Body of pancreas (tissue), 4 donors: ENCODE measurements at regions not wholly inside any gene's neighbourhood (a gene's known extent, or its start where the extent isn't known, plus 50 kb on each side); places are given as distances from the start of the nearest gene placed in this dataset.

Experiments
- ATAC-seq: fragments of 150-250 bp; one replicate; pipeline ENCODE4 v1.9.1; 2016
- DNase-seq, 4 donors: peaks; one replicate each; pipeline ENCODE4 v3.0.0-alpha.2; 2019
- H3K27ac ChIP-seq, 4 donors: fragments of 200-600 bp; sonication (generic); 1 replicate in 3 of 4; 2 replicates in 1 of 4; pipeline versions ENCODE4 v1.5.1 to v1.6.1; 2016 to 2019; ENCODE audit warnings: mild to moderate bottlenecking in 1 of 4, mixed read lengths in 1 of 4, moderate library complexity in 1 of 4
- H3K27me3 ChIP-seq, 2 donors: fragments of 200-600 bp; sonication (generic); one replicate each; pipeline ENCODE4 v1.6.0; 2016; ENCODE audit warnings: mild to moderate bottlenecking in 1 of 2
- H3K36me3 ChIP-seq, 2 donors: fragments of 200-600 bp; sonication (generic); replicated peaks in 1 of 2; 2 replicates each; pipeline ENCODE4 v1.5.1; 2016; ENCODE audit warnings: low read depth in 2 of 2; ENCODE audit not compliant: insufficient read depth in 1 of 2
- H3K4me1 ChIP-seq: fragments of 200-600 bp; sonication (generic); one replicate; pipeline ENCODE4 v1.6.0; 2016
- H3K4me3 ChIP-seq, 2 donors: fragments of 200-600 bp; sonication (generic); 1 replicate in 1 of 2; 2 replicates in 1 of 2; pipeline ENCODE4 v1.5.1; 2016 to 2019
- H3K9me3 ChIP-seq, 3 donors: fragments of 200-600 bp; sonication (generic); 1 replicate in 2 of 3; 2 replicates in 1 of 3; pipeline ENCODE4 v1.5.1; 2016
- POLR2A ChIP-seq, 3 donors: fragments of 450-650 bp; IDR thresholded peaks; one replicate each; pipeline ENCODE4 v1.6.1; 2016; ENCODE audit warnings: antibody characterized with exemption in 3 of 3, mild to moderate bottlenecking in 2 of 3
- WGBS, 2 donors: methylation state at CpG; one replicate each; pipeline ENCODE4 v1.1.5; 2017; 5-methylcytosine and 5-hydroxymethylcytosine counted together
- intact Hi-C: fragments of 100-400 bp; cut with DNase I; formaldehyde crosslinking; loops from one replicate; pipeline ENCODE4 v1.15.1; 2023
- TF ChIP-seq, protein P1 (sequence below), 7 experiments: fragments of 450-650 bp in 4 of 7; fragments of 200-600 bp in 3 of 7; sonication (generic) in 3 of 7; IDR thresholded peaks; one replicate each; pipeline ENCODE4 v1.5.1; 2016 to 2019; ENCODE audit warnings: antibody characterized with exemption in 7 of 7

DNA sequence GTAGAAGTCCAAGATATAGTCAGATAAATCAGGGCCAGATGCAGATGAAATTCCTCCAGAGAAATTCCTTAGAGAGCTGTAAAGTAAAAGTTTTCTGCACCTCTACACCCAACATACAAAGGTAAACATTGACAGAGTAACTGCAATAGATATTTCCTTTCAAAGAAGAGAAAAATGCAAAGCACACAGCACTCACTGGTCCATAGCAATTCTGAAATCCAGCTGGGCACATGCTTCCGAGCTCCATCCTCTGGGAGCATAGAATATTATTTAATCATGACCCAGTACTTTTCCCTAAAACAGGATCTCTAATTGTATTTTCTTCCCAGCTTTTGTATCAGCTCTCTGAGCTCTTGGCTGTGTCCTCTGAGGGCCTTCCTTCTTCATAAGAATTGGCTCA is 239.5 kb upstream of the IRX3 start:
- intact Hi-C loops: no loop called here
- DNase-seq (no peak), ATAC-seq (no peak)
- no peaks in the 10 kb centered on the region for H3K27me3 ChIP-seq
- no peaks in the 10 kb centered on the region for H3K4me1 ChIP-seq
- TF ChIP-seq, protein P1, sequence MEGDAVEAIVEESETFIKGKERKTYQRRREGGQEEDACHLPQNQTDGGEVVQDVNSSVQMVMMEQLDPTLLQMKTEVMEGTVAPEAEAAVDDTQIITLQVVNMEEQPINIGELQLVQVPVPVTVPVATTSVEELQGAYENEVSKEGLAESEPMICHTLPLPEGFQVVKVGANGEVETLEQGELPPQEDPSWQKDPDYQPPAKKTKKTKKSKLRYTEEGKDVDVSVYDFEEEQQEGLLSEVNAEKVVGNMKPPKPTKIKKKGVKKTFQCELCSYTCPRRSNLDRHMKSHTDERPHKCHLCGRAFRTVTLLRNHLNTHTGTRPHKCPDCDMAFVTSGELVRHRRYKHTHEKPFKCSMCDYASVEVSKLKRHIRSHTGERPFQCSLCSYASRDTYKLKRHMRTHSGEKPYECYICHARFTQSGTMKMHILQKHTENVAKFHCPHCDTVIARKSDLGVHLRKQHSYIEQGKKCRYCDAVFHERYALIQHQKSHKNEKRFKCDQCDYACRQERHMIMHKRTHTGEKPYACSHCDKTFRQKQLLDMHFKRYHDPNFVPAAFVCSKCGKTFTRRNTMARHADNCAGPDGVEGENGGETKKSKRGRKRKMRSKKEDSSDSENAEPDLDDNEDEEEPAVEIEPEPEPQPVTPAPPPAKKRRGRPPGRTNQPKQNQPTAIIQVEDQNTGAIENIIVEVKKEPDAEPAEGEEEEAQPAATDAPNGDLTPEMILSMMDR (IDR thresholded peaks at IDR 0.05): no peak
- TF ChIP-seq POLR2A (IDR thresholded peaks at IDR 0.05): no peak
- no peaks in the 10 kb centered on the region for H3K36me3 ChIP-seq
- no peak overlapping the region for H3K27ac ChIP-seq
- H3K4me3 ChIP-seq: no peak overlapping the region
- H3K9me3 ChIP-seq: peaks cover 0 to 9% (median 0%) of the 10 kb centered on the region in 3 donors
- 52 to 57% methylated on average over 1 of the region's 1 CpG for WGBS, 2 donors

DNA sequence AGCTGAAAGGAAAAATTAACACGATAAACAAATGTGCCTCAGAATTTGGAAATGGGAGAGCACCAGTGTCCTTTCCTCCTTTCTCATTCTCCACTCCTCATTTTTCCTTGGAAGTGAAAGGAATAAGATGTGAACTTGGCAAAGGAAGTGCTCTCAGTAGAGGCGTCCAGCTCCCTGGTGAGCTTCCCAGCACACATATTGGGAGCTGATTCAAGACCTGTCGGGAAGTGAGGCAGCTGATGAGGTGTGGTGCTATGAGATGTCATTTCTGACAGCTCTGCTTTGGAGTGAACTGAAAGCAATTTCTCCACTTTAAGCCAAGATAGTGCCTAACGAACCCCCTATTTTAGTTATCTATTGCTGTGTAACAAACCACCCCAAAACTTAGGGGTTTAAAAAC is 238.5 kb upstream of the IRX3 start:
- Histone ChIP-seq H3K4me1 (no peaks in the 10 kb centered on the region), H3K27me3 (no peaks in the 10 kb centered on the region), H3K9me3 (peaks cover 0 to 9% (median 0%) of the 10 kb centered on the region in 3 donors), H3K4me3 (no peak overlapping the region), H3K27ac (no peak overlapping the region), H3K36me3 (no peaks in the 10 kb centered on the region)
- no peak for DNase-seq
- no peak for TF ChIP-seq POLR2A (IDR thresholded peaks at IDR 0.05)
- TF ChIP-seq, protein P1 (IDR thresholded peaks at IDR 0.05): no peak
- intact Hi-C loops: no loop called here
- ATAC-seq: no peak
- 63 to 64% methylated on average over 4 of the region's 4 CpGs for WGBS, 2 donors

DNA sequence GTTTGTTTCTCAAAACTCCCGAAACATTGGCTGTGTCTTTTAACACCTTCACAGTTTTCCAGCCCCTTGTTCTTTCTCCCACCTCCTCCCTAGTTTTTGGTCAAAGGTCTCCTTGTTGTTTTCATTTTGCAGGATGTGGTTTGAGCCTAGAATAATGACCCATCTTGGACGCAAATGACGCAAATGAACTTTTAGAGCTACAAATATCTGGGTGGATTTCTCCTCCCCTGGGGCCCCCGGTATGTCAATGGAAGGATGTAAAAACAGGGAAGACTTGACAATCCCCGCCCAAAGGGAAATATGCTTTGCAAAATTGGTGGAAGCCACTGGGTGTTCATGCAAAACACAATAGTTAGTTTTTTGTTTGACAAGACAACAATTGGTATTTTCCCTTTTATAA is 236.0 kb upstream of the IRX3 start:
- TF ChIP-seq POLR2A (IDR thresholded peaks at IDR 0.05): no peak
- H3K27ac ChIP-seq: no peak overlapping the region
- H3K36me3 ChIP-seq: no peaks in the 10 kb centered on the region
- DNase-seq: no peak
- H3K4me3 ChIP-seq: no peak overlapping the region
- 61 to 84% methylated on average over 5 of the region's 5 CpGs for WGBS, 2 donors
- H3K27me3 ChIP-seq: no peaks in the 10 kb centered on the region
- no peaks in the 10 kb centered on the region for H3K4me1 ChIP-seq
- ATAC-seq: no peak
- intact Hi-C loops: no loop called here
- H3K9me3 ChIP-seq: peaks cover 0 to 9% (median 0%) of the 10 kb centered on the region in 3 donors

DNA sequence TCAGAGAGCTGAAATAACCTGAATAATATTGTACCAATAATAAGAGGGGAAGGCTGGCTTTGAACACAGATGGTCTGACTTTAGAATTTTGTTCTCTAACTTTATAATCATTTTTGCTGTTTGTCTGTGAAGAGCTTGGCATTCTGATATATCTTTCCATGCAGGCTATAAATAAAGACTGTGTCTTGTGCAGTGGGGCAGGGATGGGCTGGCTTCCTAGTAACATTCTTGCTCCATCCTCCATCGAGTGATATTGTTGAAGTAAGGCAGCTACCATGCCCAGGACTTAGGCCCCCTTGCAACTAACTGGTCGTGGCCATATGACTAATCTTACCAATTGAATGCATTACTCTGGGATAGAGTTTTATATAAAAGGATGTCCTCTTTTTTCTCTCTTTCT is 234.7 kb upstream of the IRX3 start:
- no peak for TF ChIP-seq POLR2A (IDR thresholded peaks at IDR 0.05)
- TF ChIP-seq, protein P1 (IDR thresholded peaks at IDR 0.05): no peak

DNA sequence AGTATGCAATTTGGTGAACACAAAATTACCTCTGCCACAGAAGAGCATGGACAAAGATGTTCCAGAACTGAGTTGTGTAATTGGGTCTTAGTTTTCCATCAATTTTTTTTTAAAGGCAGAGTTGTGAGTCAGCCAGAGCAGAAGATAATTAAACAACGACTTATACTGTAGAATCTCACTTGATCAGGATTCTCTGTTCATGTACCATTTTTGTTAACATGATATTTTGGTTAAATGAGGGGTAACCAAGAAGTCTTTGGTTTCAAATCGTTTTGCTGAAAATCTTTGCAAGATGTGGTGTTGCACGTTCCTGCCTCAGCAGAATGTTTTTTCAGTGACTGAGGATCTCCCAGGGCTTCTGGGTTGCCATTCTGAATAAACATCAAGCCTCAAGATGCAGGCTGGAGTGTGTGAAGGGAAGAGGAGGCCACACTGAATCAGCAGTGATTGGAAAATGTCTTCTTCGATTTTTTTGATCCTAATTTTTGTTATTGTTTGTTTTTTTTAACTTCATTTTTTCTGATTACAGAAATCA is 232.6 kb upstream of the IRX3 start:
- DNase-seq: no peak
- no peaks in the 10 kb centered on the region for H3K4me1 ChIP-seq
- no peaks in the 10 kb centered on the region for H3K27me3 ChIP-seq
- intact Hi-C loops: no loop called here
- no peak for ATAC-seq
- H3K36me3 ChIP-seq: no peaks in the 10 kb centered on the region
- H3K27ac ChIP-seq: no peak overlapping the region
- TF ChIP-seq, protein P1 (IDR thresholded peaks at IDR 0.05): no peak
- no peak for TF ChIP-seq POLR2A (IDR thresholded peaks at IDR 0.05)
- no peak overlapping the region for H3K4me3 ChIP-seq
- H3K9me3 ChIP-seq: no peaks in the 10 kb centered on the region
- 57 to 59% methylated on average over 4 of the region's 4 CpGs for WGBS, 2 donors

More for the DNA sequence above, 234.7 kb upstream of the IRX3 start:
- Histone ChIP-seq H3K9me3 (peaks cover 0 to 9% (median 0%) of the 10 kb centered on the region in 3 donors), H3K27ac (no peak overlapping the region), H3K27me3 (no peaks in the 10 kb centered on the region), H3K4me3 (no peak overlapping the region), H3K36me3 (no peaks in the 10 kb centered on the region), H3K4me1 (no peaks in the 10 kb centered on the region)
- no peak for DNase-seq
- 55 to 58% methylated on average over 2 of the region's 2 CpGs for WGBS, 2 donors
- no peak for ATAC-seq
- intact Hi-C loops: no loop called here
